HepG2 (cell line): ENCODE measurements at regions not wholly inside any gene's neighbourhood (a gene's known extent, or its start where the extent isn't known, plus 50 kb on each side); places are given as distances from the start of the nearest gene placed in this dataset.

ENCODE experiments used
- ATAC-seq: fragments of 200-7000 bp; cut with Tn5 transposase; 3 replicates; pipeline ENCODE4 v1.9.1; 2020; ENCODE audit warnings: mild to moderate bottlenecking, moderate library complexity
- BruUV-seq: library from RNA; stranded (reverse); fragments of 400-500 nt; replicated peaks from 2 replicates; lab custom pipeline; 2021; lab: Mats Ljungman, UMichigan
- CTCF ChIA-PET: fragments of 300-600 bp; formaldehyde crosslinking; extraction: SDS; loops from one replicate; lab custom pipeline; 2021; ENCODE audit warnings: low total read pairs, inconsistent platforms, low intra/inter-chr PET ratio; lab: Yijun Ruan, JAX
- POLR2A ChIA-PET: fragments of 350-600 bp; sonication (Branson Sonifier 250); formaldehyde crosslinking; loops from one replicate; lab custom pipeline; 2020; ENCODE audit warnings: antibody characterized with exemption, inconsistent platforms; lab: Yijun Ruan, JAX
- DNase-seq: peaks from one replicate; pipeline ENCODE4 v3.0.0-alpha.2; 2015; ENCODE audit warnings: low spot score
- FAIRE-seq: peaks from 3 replicates; lab custom pipeline; 2011; peaks lifted over from hg19 to GRCh38; lab: Jason Lieb, UNC
- H2AFZ ChIP-seq: one replicate; pipeline ENCODE4 v1.6.1; 2011; ENCODE audit warnings: low read length, inconsistent platforms
- H3K27ac ChIP-seq: fragments of 300-600 bp; 3 replicates; pipeline ENCODE4 v1.8.0; 2011; ENCODE audit warnings: mixed run types, mild to moderate bottlenecking, mixed read lengths, low read length, inconsistent platforms; ENCODE audit not compliant: insufficient read depth; ENCODE audit errors: extremely low read length
- H3K27me3 ChIP-seq, 2 experiments: fragments of 200-600 bp in 1 of 2; 2 replicates in 1 of 2; 3 replicates in 1 of 2; pipeline versions ENCODE4 v1.6.0 to v1.8.0; 2011; ENCODE audit warnings: low read length in 2 of 2, mild to moderate bottlenecking in 2 of 2, moderate library complexity in 2 of 2, inconsistent platforms in 1 of 2; ENCODE audit not compliant: insufficient read depth in 2 of 2, control insufficient read depth in 1 of 2
- H3K36me3 ChIP-seq, 2 experiments: fragments of 200-600 bp in 1 of 2; replicated peaks in 1 of 2; 2 replicates in 1 of 2; 3 replicates in 1 of 2; pipeline versions ENCODE4 v1.5.1 to v1.8.0; 2011; ENCODE audit warnings: low read length in 2 of 2, inconsistent platforms in 1 of 2; ENCODE audit not compliant: insufficient read depth in 2 of 2, control insufficient read depth in 1 of 2
- H3K4me1 ChIP-seq: 2 replicates; pipeline ENCODE4 v1.5.1; 2012; ENCODE audit warnings: low read length, inconsistent platforms; ENCODE audit not compliant: insufficient read depth
- H3K4me2 ChIP-seq: 2 replicates; pipeline ENCODE4 v1.6.0; 2011; ENCODE audit warnings: low read depth, low read length, inconsistent platforms
- H3K4me3 ChIP-seq, 3 experiments: fragments of 200-600 bp in 1 of 3; sonication (generic), shearing (Covaris generic) in 1 of 3; replicated peaks in 1 of 3; 2 replicates each; pipeline ENCODE4 v1.5.1; 2011 to 2016; ENCODE audit warnings: low read length in 3 of 3, inconsistent platforms in 2 of 3, low read depth in 2 of 3, mild to moderate bottlenecking in 2 of 3, control low read depth in 1 of 3, mixed read lengths in 1 of 3; ENCODE audit not compliant: insufficient read depth in 1 of 3
- H3K79me2 ChIP-seq: one replicate; pipeline ENCODE4 v1.6.1; 2011; ENCODE audit warnings: low read length, inconsistent platforms; ENCODE audit not compliant: insufficient read depth
- H3K9ac ChIP-seq: 2 replicates; pipeline ENCODE4 v1.6.0; 2011; ENCODE audit warnings: mild to moderate bottlenecking, low read depth, low read length, inconsistent platforms; ENCODE audit not compliant: insufficient read depth
- H3K9me3 ChIP-seq: 2 replicates; pipeline ENCODE4 v1.5.1; 2012; ENCODE audit warnings: mild to moderate bottlenecking, low read length
- H4K20me1 ChIP-seq: 2 replicates; pipeline ENCODE4 v1.6.0; 2011; ENCODE audit warnings: inconsistent platforms, mild to moderate bottlenecking, low read length, moderate library complexity; ENCODE audit not compliant: insufficient read depth
- BHLHE40 ChIP-seq: IDR thresholded peaks from 2 replicates; pipeline ENCODE4 v1.6.1; 2011; ENCODE audit warnings: low read length, improper control_type of control experiment
- CREB1 ChIP-seq, 2 experiments: fragments of 450-650 bp in 1 of 2; IDR thresholded peaks; 2 replicates each; pipeline ENCODE4 v1.6.1; 2016 to 2017; ENCODE audit warnings: control low read depth in 1 of 2, mild to moderate bottlenecking in 1 of 2, missing compliant biosample characterization in 1 of 2, missing genetic modification characterization in 1 of 2
- PAF1 ChIP-seq: IDR thresholded peaks from 2 replicates; pipeline ENCODE4 v1.6.1; 2016; ENCODE audit warnings: missing genetic modification reagents, missing compliant biosample characterization
- TSC22D2 ChIP-seq: sonication (generic); formaldehyde crosslinking; IDR thresholded peaks from 2 replicates; pipeline ENCODE4 v1.5.1; 2020; ENCODE audit warnings: missing genetic modification reagents, mild to moderate bottlenecking, borderline replicate concordance
- ZBTB39 ChIP-seq: sonication (generic); formaldehyde crosslinking; IDR thresholded peaks from 2 replicates; pipeline ENCODE4 v1.5.0; 2020; ENCODE audit warnings: missing genetic modification reagents
- ZNF337 ChIP-seq: sonication (generic); formaldehyde crosslinking; IDR thresholded peaks from 2 replicates; pipeline ENCODE4 v1.5.1; 2020; ENCODE audit warnings: missing genetic modification reagents, low read depth, mild to moderate bottlenecking, borderline replicate concordance
- ZNF431 ChIP-seq: sonication (generic); formaldehyde crosslinking; IDR thresholded peaks from 2 replicates; pipeline ENCODE4 v1.9.0; 2022; ENCODE audit warnings: missing genetic modification reagents, low read depth, mild to moderate bottlenecking, borderline replicate concordance
- ZNF7 ChIP-seq: IDR thresholded peaks from 2 replicates; pipeline ENCODE4 v1.6.1; 2016; ENCODE audit warnings: missing biosample characterization, missing genetic modification reagents
- WGBS: methylation state at CpG from one replicate; pipeline ENCODE4 v1.1.6; 2017; ENCODE audit warnings: low lambda C conversion rate; 5-methylcytosine and 5-hydroxymethylcytosine counted together
- in situ Hi-C: cut with HindIII; loops from 2 replicates; pipeline ENCODE4 v1.10.0; 2017; ENCODE audit warnings: low pct_unique_long_range_greater_than_20kb; ENCODE audit not compliant: extremely low pct_ligation_motif_present
- intact Hi-C: fragments of 100-400 bp; cut with micrococcal nuclease; formaldehyde crosslinking; loops from one replicate; pipeline ENCODE4 v1.10.0; 2022; ENCODE audit not compliant: unreplicated experiment
- TF ChIP-seq, protein P1 (sequence below): sonication (generic); formaldehyde crosslinking; IDR thresholded peaks from 2 replicates; pipeline ENCODE4 v1.9.0; 2021; ENCODE audit warnings: missing genetic modification reagents, mild to moderate bottlenecking, borderline replicate concordance

DNA sequence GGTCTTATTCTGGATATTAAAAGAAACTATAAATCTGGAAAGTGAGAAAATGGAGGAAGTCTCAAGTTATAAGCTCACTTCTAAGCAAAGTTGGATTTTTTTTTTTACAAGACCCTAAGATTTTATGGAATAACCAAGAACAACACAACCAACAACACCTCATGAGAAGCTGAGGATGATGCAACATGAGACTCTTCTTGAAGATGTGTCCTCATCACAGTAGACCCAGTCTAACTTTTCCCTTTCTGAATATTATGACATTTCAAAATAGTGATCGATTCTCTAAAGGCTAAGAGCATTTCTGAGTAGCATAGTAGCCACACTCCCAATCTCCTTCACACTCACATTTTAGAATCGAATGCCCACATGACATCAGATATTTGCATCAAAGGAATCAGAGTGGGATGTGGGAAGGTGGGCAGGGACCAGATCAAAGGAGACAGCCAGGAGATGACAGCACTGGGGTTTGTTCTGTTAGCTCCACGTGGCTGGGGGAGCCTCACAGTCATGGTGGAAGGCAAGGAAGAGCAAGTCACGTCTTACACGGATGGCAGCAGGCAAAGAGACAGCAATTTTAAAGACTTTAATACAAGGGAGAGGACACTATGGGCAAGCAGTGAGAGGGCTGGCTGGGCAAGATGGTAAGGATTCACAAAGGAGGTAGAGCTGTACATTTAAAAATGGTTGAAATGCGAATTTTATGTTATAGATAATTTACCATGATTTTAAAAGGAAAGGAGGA lies 90.7 kb upstream of the MYL2 start:
- POLR2A ChIA-PET, result no interaction called here
- CTCF ChIA-PET, result no interaction called here
- FAIRE-seq, result no peak
- peak; percentile 71; the same call in 1 of the 2 replicates for TF ChIP-seq ZNF431 (CRISPR knock-in tag)
- no peak for TF ChIP-seq TSC22D2 (CRISPR knock-in tag)
- no peaks in the 10 kb centered on the region for H3K36me3 ChIP-seq
- no peak overlapping the region for H3K4me2 ChIP-seq
- H3K4me1 ChIP-seq, result no peaks in the 10 kb centered on the region
- intact Hi-C loops (no loop called here), in situ Hi-C loops (no loop called here)
- BruUV-seq, result no TSS peak
- H3K9ac ChIP-seq, result no peak overlapping the region
- H3K4me3 ChIP-seq, result no peak overlapping the region
- DNase-seq, result no peak
- 0% methylated on average over 6 of the region's 6 CpGs for WGBS
- ATAC-seq, result no peak
- H3K27ac ChIP-seq, result no peak overlapping the region
- H3K79me2 ChIP-seq, result no peaks in the 10 kb centered on the region
- H2AFZ ChIP-seq, result no peak overlapping the region
- H3K9me3 ChIP-seq, result 0 out of 2 replicates have a peak, but pooled peaks cover 12% of the 10 kb centered on the region
- no peaks in the 10 kb centered on the region; a peak in 1 of 5 replicates for H3K27me3 ChIP-seq
- H4K20me1 ChIP-seq, result no peaks in the 10 kb centered on the region

GRCh38 chr12:111010061-111010460 lies 89.7 kb upstream of the MYL2 start:
- ChIA-PET CTCF (no interaction called here), POLR2A (no interaction called here)
- Histone ChIP-seq H3K4me2 (no peak overlapping the region), H3K27ac (no peak overlapping the region), H3K36me3 (no peaks in the 10 kb centered on the region), H3K9ac (no peak overlapping the region), H3K4me1 (no peaks in the 10 kb centered on the region), H3K27me3 (no peaks in the 10 kb centered on the region; a peak in 1 of 5 replicates), H2AFZ (no peak overlapping the region), H3K79me2 (no peaks in the 10 kb centered on the region), H3K9me3 (0 out of 2 replicates have a peak, but pooled peaks cover 12% of the 10 kb centered on the region), H4K20me1 (no peaks in the 10 kb centered on the region), H3K4me3 (no peak overlapping the region)
- DNase-seq (no peak), ATAC-seq (no peak), FAIRE-seq (no peak)
- BruUV-seq, result no TSS peak
- no peak for TF ChIP-seq BHLHE40
- no peak for TF ChIP-seq PAF1 (CRISPR knock-in tag)
- peak; percentile 78 for TF ChIP-seq ZNF7
- TF ChIP-seq, protein P1, sequence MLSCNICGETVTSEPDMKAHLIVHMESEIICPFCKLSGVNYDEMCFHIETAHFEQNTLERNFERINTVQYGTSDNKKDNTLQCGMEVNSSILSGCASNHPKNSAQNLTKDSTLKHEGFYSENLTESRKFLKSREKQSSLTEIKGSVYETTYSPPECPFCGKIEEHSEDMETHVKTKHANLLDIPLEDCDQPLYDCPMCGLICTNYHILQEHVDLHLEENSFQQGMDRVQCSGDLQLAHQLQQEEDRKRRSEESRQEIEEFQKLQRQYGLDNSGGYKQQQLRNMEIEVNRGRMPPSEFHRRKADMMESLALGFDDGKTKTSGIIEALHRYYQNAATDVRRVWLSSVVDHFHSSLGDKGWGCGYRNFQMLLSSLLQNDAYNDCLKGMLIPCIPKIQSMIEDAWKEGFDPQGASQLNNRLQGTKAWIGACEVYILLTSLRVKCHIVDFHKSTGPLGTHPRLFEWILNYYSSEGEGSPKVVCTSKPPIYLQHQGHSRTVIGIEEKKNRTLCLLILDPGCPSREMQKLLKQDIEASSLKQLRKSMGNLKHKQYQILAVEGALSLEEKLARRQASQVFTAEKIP (CRISPR knock-in tag), result no peak
- TF ChIP-seq ZNF337, result no peak
- no peak for TF ChIP-seq ZBTB39
- no peak for TF ChIP-seq CREB1 (IDR thresholded peaks at IDR 0.05)
- no peak for TF ChIP-seq CREB1 (CRISPR knock-in tag; IDR thresholded peaks at IDR 0.05)
- WGBS, result 14% methylated on average over 3 of the region's 3 CpGs
- in situ Hi-C loops, result no loop called here
- intact Hi-C loops, result no loop called here
